Spleen (tissue), 11 donors: ENCODE measurements at regions not wholly inside any gene's neighbourhood (a gene's known extent, or its start where the extent isn't known, plus 50 kb on each side); places are given as distances from the start of the nearest gene placed in this dataset.

Experiments
- DNase-seq: peaks from one replicate; pipeline ENCODE4 v3.0.0-alpha.2; 2020
- H3K27ac ChIP-seq, 8 donors: fragments of 200-600 bp; sonication (generic) in 7 of 8; 1 replicate in 4 of 8; 2 replicates in 4 of 8; pipeline versions ENCODE4 v1.5.0 to v1.8.0; 2016 to 2021; ENCODE audit warnings: inconsistent platforms in 4 of 8, mild to moderate bottlenecking in 4 of 8, moderate library complexity in 1 of 8
- H3K27me3 ChIP-seq, 7 donors: fragments of 200-600 bp; sonication (generic) in 6 of 7; replicated peaks in 1 of 7; 1 replicate in 4 of 7; 2 replicates in 3 of 7; pipeline versions ENCODE4 v1.5.0 to v1.8.0; 2016 to 2021; ENCODE audit warnings: inconsistent platforms in 3 of 7, mild to moderate bottlenecking in 1 of 7
- H3K36me3 ChIP-seq, 6 donors: fragments of 200-600 bp; sonication (generic) in 5 of 6; 1 replicate in 4 of 6; 2 replicates in 2 of 6; pipeline versions ENCODE4 v1.5.0 to v1.8.0; 2016 to 2021; ENCODE audit warnings: inconsistent platforms in 2 of 6
- H3K4me1 ChIP-seq, 6 donors: fragments of 200-600 bp; sonication (generic) in 5 of 6; 1 replicate in 3 of 6; 2 replicates in 3 of 6; pipeline versions ENCODE4 v1.5.0 to v1.8.0; 2016 to 2021; ENCODE audit warnings: inconsistent platforms in 3 of 6
- H3K4me3 ChIP-seq, 8 donors: fragments of 200-600 bp; sonication (generic) in 7 of 8; 1 replicate in 4 of 8; 2 replicates in 4 of 8; pipeline versions ENCODE4 v1.5.0 to v1.8.0; 2016 to 2021; ENCODE audit warnings: inconsistent platforms in 4 of 8, mild to moderate bottlenecking in 4 of 8, moderate library complexity in 2 of 8
- H3K9me3 ChIP-seq, 8 donors: fragments of 200-600 bp; sonication (generic) in 7 of 8; 1 replicate in 4 of 8; 2 replicates in 4 of 8; pipeline versions ENCODE4 v1.5.0 to v1.8.0; 2016 to 2021; ENCODE audit warnings: inconsistent platforms in 4 of 8
- CTCF ChIP-seq, 11 experiments: fragments of 200-600 bp in 7 of 11; fragments of 450-650 bp in 4 of 11; sonication (generic) in 4 of 11; IDR thresholded peaks in 8 of 11; conservative IDR thresholded peaks in 3 of 11; 1 replicate in 7 of 11; 2 replicates in 4 of 11; pipeline versions ENCODE4 v1.4.0 to v1.8.0; 2016 to 2021; ENCODE audit warnings: antibody characterized with exemption in 11 of 11, inconsistent platforms in 4 of 11, mild to moderate bottlenecking in 1 of 11
- POLR2A ChIP-seq, 3 donors: fragments of 450-650 bp; IDR thresholded peaks; one replicate each; pipeline ENCODE4 v1.5.1; 2017; ENCODE audit warnings: antibody characterized with exemption in 3 of 3, mild to moderate bottlenecking in 1 of 3
- POLR2AphosphoS5 ChIP-seq, 3 donors: sonication (generic); formaldehyde crosslinking; IDR thresholded peaks; one replicate each; pipeline ENCODE4 v1.5.1; 2017; ENCODE audit warnings: antibody characterized with exemption in 3 of 3
- WGBS, 5 donors: extraction: QIAGEN DNeasy Blood & Tissue Kit in 3 of 5; methylation state at CpG; one replicate each; pipeline versions ENCODE4 v1.1.5 to v1.1.7; 2013 to 2018; 5-methylcytosine and 5-hydroxymethylcytosine counted together
- intact Hi-C: fragments of 100-400 bp; cut with DNase I; formaldehyde crosslinking; loops from one replicate; pipeline ENCODE4 v1.15.0; 2023; ENCODE audit warnings: low total_unique reads
- donor health status: healthy with polysubstance abuse.
- donor health status: DM: no; HTN: no; CAD: no; lungs with moderate emphysema.
- donor health status: DM: no; HTN: no; CAD: no.
- donor health status: Bipolar disorder and iron deficiency.
- donor health status: healthy.
- donor health status: DM: no; HTN: no; CAD: no.
- donor health status: DM: yes; HTN: yes; CAD: no.

- no peaks in the 10 kb centered on the region for H3K27me3 ChIP-seq
- DNase-seq = no peak
- intact Hi-C loops = no loop called here
- peaks cover 0 to 45% (median 27%) of the 10 kb centered on the region in 8 donors for H3K9me3 ChIP-seq
- TF ChIP-seq POLR2A (IDR thresholded peaks at IDR 0.05) (no peak), CTCF (IDR thresholded peaks at IDR 0.05 in 8 of 11, conservative IDR thresholded peaks at IDR 0.05 in 3 of 11) (no peak), POLR2AphosphoS5 (IDR thresholded peaks at IDR 0.05) (no peak)
- no peak overlapping the region for H3K27ac ChIP-seq
- H3K4me1 ChIP-seq = no peaks in the 10 kb centered on the region
- H3K4me3 ChIP-seq = no peak overlapping the region
- H3K36me3 ChIP-seq = no peaks in the 10 kb centered on the region
Measured at GRCh38 chr10:20698837-20699236, 198.3 kb downstream of the NEBL start.

GRCh38 chr10:20694296-20694695 is 202.8 kb downstream of the NEBL start:
- DNase-seq = no peak
- Histone ChIP-seq H3K27ac (no peak overlapping the region), H3K4me3 (no peak overlapping the region), H3K36me3 (no peaks in the 10 kb centered on the region), H3K27me3 (no peaks in the 10 kb centered on the region), H3K4me1 (no peaks in the 10 kb centered on the region), H3K9me3 (peaks cover 0 to 7% (median 0%) of the 10 kb centered on the region in 8 donors)
- intact Hi-C loops = no loop called here
- TF ChIP-seq POLR2AphosphoS5 (IDR thresholded peaks at IDR 0.05) (no peak), CTCF (IDR thresholded peaks at IDR 0.05 in 8 of 11, conservative IDR thresholded peaks at IDR 0.05 in 3 of 11) (no peak), POLR2A (IDR thresholded peaks at IDR 0.05) (no peak)

GRCh38 chr10:20688797-20689544 is 208.1 kb downstream of the NEBL start:
- H3K27ac ChIP-seq = no peak overlapping the region
- 68 to 89% (median 87%) methylated on average over 7 of the region's 7 CpGs for WGBS, 5 donors
- no peaks in the 10 kb centered on the region for H3K36me3 ChIP-seq
- intact Hi-C loops = no loop called here
- no peaks in the 10 kb centered on the region for H3K4me1 ChIP-seq
- no peak for DNase-seq
- H3K9me3 ChIP-seq = peaks cover 0 to 3% (median 0%) of the 10 kb centered on the region in 8 donors
- H3K27me3 ChIP-seq = no peaks in the 10 kb centered on the region
- TF ChIP-seq POLR2AphosphoS5 (IDR thresholded peaks at IDR 0.05) = no peak
- no peak for TF ChIP-seq CTCF (IDR thresholded peaks at IDR 0.05 in 8 of 11, conservative IDR thresholded peaks at IDR 0.05 in 3 of 11)
- TF ChIP-seq POLR2A (IDR thresholded peaks at IDR 0.05) = no peak
- H3K4me3 ChIP-seq = no peak overlapping the region

- no peak for TF ChIP-seq POLR2A (IDR thresholded peaks at IDR 0.05)
- no peak for TF ChIP-seq POLR2AphosphoS5 (IDR thresholded peaks at IDR 0.05)
- no peak for TF ChIP-seq CTCF (IDR thresholded peaks at IDR 0.05 in 8 of 11, conservative IDR thresholded peaks at IDR 0.05 in 3 of 11)
- Histone ChIP-seq H3K27ac (no peak overlapping the region), H3K27me3 (no peaks in the 10 kb centered on the region), H3K4me1 (no peaks in the 10 kb centered on the region), H3K4me3 (no peak overlapping the region), H3K36me3 (no peaks in the 10 kb centered on the region), H3K9me3 (peaks cover 0 to 12% (median 4%) of the 10 kb centered on the region in 8 donors)
- intact Hi-C loops = no loop called here
- 73 to 86% (median 82%) methylated on average over 7 of the region's 7 CpGs for WGBS, 5 donors
- no peak for DNase-seq
Measured at GRCh38 chr10:20686015-20686635, 211.0 kb downstream of the NEBL start.
